Adrenal gland (tissue), 9 donors: ENCODE measurements at regions not wholly inside any gene's neighbourhood (a gene's known extent, or its start where the extent isn't known, plus 50 kb on each side); places are given as distances from the start of the nearest gene placed in this dataset.

ENCODE experiments used
- DNase-seq, 7 donors: peaks; one replicate each; pipeline ENCODE4 v3.0.0-alpha.2; 2019 to 2020
- H3K27ac ChIP-seq, 5 donors: fragments of 200-600 bp; sonication (generic) in 4 of 5; 1 replicate in 3 of 5; 2 replicates in 2 of 5; pipeline versions ENCODE4 v1.5.1 to v1.8.0; 2016 to 2020; ENCODE audit warnings: mild to moderate bottlenecking in 1 of 5
- H3K27me3 ChIP-seq: fragments of 200-600 bp; 2 replicates; pipeline ENCODE4 v1.8.0; 2021
- H3K36me3 ChIP-seq, 2 donors: fragments of 200-600 bp; replicated peaks in 1 of 2; 1 replicate in 1 of 2; 2 replicates in 1 of 2; pipeline versions ENCODE4 v1.5.1 to v1.8.0; 2018 to 2022
- H3K4me1 ChIP-seq, 2 donors: fragments of 200-600 bp; replicated peaks in 1 of 2; 1 replicate in 1 of 2; 2 replicates in 1 of 2; pipeline versions ENCODE4 v1.5.1 to v1.8.0; 2018 to 2021
- H3K4me3 ChIP-seq, 4 donors: fragments of 200-600 bp; sonication (generic) in 3 of 4; one replicate each; pipeline ENCODE4 v1.5.1; 2016 to 2018
- H3K9me3 ChIP-seq, 3 donors: fragments of 200-600 bp; sonication (generic) in 1 of 3; replicated peaks in 1 of 3; 1 replicate in 2 of 3; 2 replicates in 1 of 3; pipeline versions ENCODE4 v1.5.1 to v1.8.0; 2016 to 2021
- CTCF ChIP-seq, 6 experiments: fragments of 450-650 bp in 4 of 6; fragments of 200-600 bp in 2 of 6; sonication (generic) in 1 of 6; IDR thresholded peaks; 1 replicate in 5 of 6; 2 replicates in 1 of 6; pipeline versions ENCODE4 v1.5.1 to v1.8.0; 2016 to 2021; ENCODE audit warnings: antibody characterized with exemption in 6 of 6, mild to moderate bottlenecking in 2 of 6, moderate library complexity in 1 of 6
- POLR2A ChIP-seq, 2 donors: fragments of 450-650 bp; IDR thresholded peaks; one replicate each; pipeline ENCODE4 v1.6.1; 2017; ENCODE audit warnings: antibody characterized with exemption in 2 of 2, mild to moderate bottlenecking in 2 of 2, moderate library complexity in 1 of 2
- WGBS, 4 donors: extraction: QIAGEN DNeasy Blood & Tissue Kit in 2 of 4; methylation state at CpG; one replicate each; pipeline versions ENCODE4 v1.1.5 to v1.1.7; 2013 to 2017; 5-methylcytosine and 5-hydroxymethylcytosine counted together
- intact Hi-C, 2 donors: fragments of 100-400 bp; cut with DNase I; formaldehyde crosslinking; loops; one replicate each; pipeline versions ENCODE4 v1.14.1 to v1.15.0; 2022 to 2023
- donor health status: healthy with polysubstance abuse.
- donor health status: Bipolar disorder and iron deficiency.
- donor health status: DM: yes; HTN: yes; CAD: no.
- donor health status: DM: no; HTN: no; CAD: no.
- donor health status: DM: no; HTN: no; CAD: no.

- no peaks in the 10 kb centered on the region for H3K9me3 ChIP-seq
- no peak overlapping the region for H3K27ac ChIP-seq
- no peaks in the 10 kb centered on the region for H3K36me3 ChIP-seq
- peaks cover 8 to 21% of the 10 kb centered on the region in 2 donors for H3K4me1 ChIP-seq
- 84 to 85% (median 84%) methylated on average over 2 of the region's 2 CpGs for WGBS, 4 donors
- H3K27me3 ChIP-seq, result no peaks in the 10 kb centered on the region
- H3K4me3 ChIP-seq, result no peak overlapping the region
- intact Hi-C loops, result loop anchor here (5.0 to 10.0 kb wide), 3 partner anchors 100 to 248 kb away; partner anchors contain the start of gene IRF2 (in 1 of the 2)
- TF ChIP-seq POLR2A (IDR thresholded peaks at IDR 0.05), result no peak
- no peak for TF ChIP-seq CTCF (IDR thresholded peaks at IDR 0.05)
- DNase-seq, result no peak
Measured at GRCh38 chr4:184284742-184285141, 67.1 kb upstream of the ENPP6 start.

- Histone ChIP-seq H3K4me1 (peaks cover 8 to 21% of the 10 kb centered on the region in 2 donors), H3K9me3 (no peaks in the 10 kb centered on the region), H3K4me3 (no peak overlapping the region), H3K36me3 (no peaks in the 10 kb centered on the region), H3K27me3 (no peaks in the 10 kb centered on the region), H3K27ac (no peak overlapping the region)
- intact Hi-C loops, result loop anchor here (5.0 to 10.0 kb wide), 3 partner anchors 100 to 248 kb away; partner anchors contain the start of gene IRF2 (in 1 of the 2)
- 78 to 89% (median 87%) methylated on average over 8 of the region's 8 CpGs for WGBS, 4 donors
- DNase-seq, result no peak
- TF ChIP-seq CTCF (IDR thresholded peaks at IDR 0.05) (no peak), POLR2A (IDR thresholded peaks at IDR 0.05) (no peak)
Measured at GRCh38 chr4:184284336-184284690, 66.6 kb upstream of the ENPP6 start.

- no peak overlapping the region for H3K4me3 ChIP-seq
- intact Hi-C loops, result loop anchor here (5.0 to 10.0 kb wide), 3 partner anchors 101 to 249 kb away; partner anchors contain the start of gene IRF2 (in 1 of the 2)
Measured at GRCh38 chr4:184283659-184284335, 66.1 kb upstream of the ENPP6 start.

More at GRCh38 chr4:184283659-184284335, 66.1 kb upstream of the ENPP6 start:
- Histone ChIP-seq H3K36me3 (no peaks in the 10 kb centered on the region), H3K4me1 (peaks cover 8 to 21% of the 10 kb centered on the region in 2 donors), H3K9me3 (no peaks in the 10 kb centered on the region), H3K27me3 (no peaks in the 10 kb centered on the region), H3K27ac (peak overlapping the region in 1 of 5 donors; percentile 13)
- 86 to 93% (median 88%) methylated on average over 12 to 28 of the region's 28 CpGs for WGBS, 4 donors
- DNase-seq, result peak in 1 of 7 donors; percentile 48
- no peak for TF ChIP-seq POLR2A (IDR thresholded peaks at IDR 0.05)
- no peak for TF ChIP-seq CTCF (IDR thresholded peaks at IDR 0.05)
